Dedifferentiated amniotic fluid mesenchymal stem cell (primary cell): ENCODE measurements at regions not wholly inside any gene's neighbourhood (a gene's known extent, or its start where the extent isn't known, plus 50 kb on each side); places are given as distances from the start of the nearest gene placed in this dataset.

Source experiments
- DNase-seq: peaks from one replicate; pipeline ENCODE4 v3.0.0-alpha.2; 2016; ENCODE audit errors: extremely low spot score

GRCh38 chr14:21735639-21736307 is 62.2 kb upstream of the OR4E1 start:
- no peak for DNase-seq

GRCh38 chr14:21735200-21735599 is 61.6 kb upstream of the OR4E1 start:
- no peak for DNase-seq

DNA sequence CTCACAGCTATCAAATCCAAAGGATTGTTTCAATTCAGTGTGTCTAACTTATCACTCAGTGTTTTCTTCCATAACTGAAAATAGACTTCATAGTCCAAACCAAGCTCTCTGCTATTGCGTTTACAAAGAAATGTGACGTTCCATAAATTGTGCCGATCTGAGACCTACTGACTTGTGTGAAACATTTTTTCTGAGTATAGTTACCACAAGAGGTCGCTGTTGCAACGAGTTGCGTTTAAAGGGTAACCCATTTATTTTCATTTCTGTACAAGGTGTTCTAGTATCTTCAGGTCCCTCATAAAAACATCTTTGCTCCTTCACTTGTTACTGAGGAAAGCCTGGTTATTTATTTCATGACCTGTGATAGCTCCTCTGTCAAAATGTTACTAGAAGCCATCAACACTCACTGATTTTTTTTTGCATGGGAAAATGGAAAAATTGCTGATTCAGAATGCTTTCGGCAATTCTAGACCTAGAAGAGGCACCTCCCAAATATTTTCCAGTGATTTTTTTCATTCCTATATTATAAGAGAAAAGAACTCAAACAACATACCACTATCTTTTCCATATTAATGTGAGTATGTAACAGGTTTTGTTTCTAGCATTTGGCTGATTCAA is 60.9 kb upstream of the OR4E1 start:
- peak; percentile 20 for DNase-seq

DNA sequence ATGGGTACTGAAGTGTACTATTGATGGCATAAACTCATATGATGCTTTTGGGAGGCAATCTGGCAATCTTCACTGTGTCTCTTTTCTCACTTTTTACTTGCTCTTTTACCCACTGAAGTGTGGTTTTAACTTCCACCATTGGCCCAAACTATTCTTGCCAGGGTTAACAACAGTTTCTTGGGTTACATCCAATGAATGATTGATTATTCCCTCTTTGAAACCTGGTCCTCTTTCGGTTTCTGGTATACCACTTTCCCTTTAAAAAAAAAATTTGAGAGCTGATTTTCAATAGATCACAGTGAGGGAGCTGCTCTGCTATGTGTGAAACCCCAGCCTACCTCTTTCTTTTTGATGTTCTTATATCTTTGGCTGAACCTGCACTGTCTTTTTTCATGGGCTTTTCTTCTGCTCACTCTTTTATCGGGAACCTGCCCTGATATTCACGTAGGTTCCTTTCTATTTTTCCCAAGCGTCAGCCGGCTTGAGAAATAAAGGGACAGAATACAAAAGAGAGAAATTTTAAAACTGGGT is 56.1 kb upstream of the OR4E1 start:
- no peak for DNase-seq

DNA sequence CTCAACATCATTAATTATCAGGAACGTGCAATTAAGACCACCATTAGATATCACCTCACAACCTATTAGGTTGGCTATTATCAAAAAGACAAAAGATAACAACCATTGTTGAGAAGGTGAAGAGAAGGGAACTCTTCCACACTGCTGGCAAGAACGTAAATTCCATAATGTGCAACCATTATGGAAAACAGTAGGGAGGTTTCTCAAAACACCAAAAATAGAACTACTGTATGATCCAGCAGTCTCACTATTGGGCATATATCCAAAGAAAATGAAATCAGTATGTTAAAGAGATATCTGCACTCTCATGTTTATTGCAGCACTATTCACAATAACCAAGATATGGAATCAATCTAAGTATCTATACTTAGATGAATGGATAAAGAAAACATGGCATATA is 51.6 kb upstream of the OR4E1 start:
- no peak for DNase-seq

GRCh38 chr14:21724090-21724973 is 50.7 kb upstream of the OR4E1 start:
- no peak for DNase-seq

GRCh38 chr14:21723431-21724045 is 49.9 kb upstream of the OR4E1 start:
- DNase-seq, result no peak
